Activated CD4-positive, alpha-beta T cell treated with anti-CD3 and anti-CD28 coated beads, Interleukin-2, amount 50 U/mL, for 16 hours (primary cell): ENCODE measurements at regions not wholly inside any gene's neighbourhood (a gene's known extent, or its start where the extent isn't known, plus 50 kb on each side); places are given as distances from the start of the nearest gene placed in this dataset.
"Not testable (repeated sequence)": the region's sequence is repeated elsewhere in the genome, so short reads cannot be mapped to it uniquely, and the experiment has no call there.

Source experiments
- DNase-seq: peaks from one replicate; pipeline ENCODE4 v3.0.0-alpha.2; 2020

DNA sequence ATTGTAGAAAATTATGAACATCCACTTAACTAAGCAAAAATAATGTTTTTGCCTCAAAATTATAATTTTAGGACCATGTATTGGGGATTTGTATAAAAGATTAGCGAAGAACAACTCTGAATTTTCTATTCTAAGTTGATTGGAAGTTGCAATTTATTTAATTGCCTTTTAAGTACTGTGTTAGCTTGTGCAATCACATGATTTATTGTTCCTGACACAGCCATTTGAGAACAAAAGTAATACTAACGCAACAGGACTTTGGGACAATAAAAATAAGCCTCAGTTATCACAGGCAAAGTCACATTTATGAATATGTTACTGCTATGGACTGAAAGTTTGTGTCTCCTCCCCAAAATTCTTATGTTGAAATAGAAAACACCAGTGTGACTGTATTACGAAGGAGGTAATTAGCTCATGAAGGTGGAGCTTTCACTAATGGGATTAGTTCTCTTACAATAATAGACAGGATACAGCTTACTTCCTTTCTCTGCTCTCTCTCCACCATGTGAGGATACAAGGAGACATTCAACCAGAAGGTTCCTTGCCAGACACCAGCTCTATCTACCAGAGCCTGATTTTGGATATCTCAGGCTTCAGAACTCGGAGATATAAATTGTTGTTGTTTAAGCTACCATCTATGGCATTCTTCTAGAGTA, 745.9 kb downstream of the ZBBX start:
- DNase-seq = no peak

DNA sequence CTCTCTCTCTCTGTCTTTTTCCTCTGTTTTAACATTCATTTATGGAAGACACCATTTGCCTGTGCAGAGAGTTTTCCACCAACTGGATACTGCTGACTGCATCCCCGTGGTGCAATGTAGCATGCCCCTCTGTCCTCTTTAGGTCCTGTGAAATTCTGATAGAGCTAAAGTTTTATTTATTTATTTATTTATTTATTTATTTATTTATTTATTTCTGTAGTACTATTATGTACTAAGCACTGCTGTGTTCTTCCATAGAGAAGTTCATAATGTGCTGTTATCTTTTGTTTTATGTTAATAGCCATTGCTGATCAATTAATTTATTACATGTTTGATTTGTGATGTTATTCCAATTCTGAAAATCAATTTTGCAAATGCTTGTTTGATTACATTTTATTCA, 749.9 kb downstream of the ZBBX start:
- no peak for DNase-seq

DNA sequence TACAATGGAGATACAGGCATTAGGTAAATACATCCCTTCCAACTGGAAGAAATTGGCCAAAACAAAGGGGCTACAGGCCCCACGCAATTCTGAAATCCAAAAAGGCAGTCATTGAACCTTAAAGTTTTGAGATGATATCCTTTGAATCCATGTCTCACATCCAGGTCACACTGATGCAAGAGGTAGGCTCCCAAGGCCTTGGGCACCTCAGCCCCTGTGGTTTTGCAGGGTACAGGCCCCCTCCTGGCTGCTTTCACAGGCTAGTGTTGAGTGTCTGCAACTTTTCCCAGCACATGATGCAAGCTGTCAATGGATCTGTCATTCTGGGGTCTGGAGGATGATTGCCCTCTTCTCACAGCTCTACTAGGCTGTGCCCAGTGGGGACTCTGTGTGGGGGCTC, 766.7 kb downstream of the ZBBX start:
- DNase-seq = no peak

DNA sequence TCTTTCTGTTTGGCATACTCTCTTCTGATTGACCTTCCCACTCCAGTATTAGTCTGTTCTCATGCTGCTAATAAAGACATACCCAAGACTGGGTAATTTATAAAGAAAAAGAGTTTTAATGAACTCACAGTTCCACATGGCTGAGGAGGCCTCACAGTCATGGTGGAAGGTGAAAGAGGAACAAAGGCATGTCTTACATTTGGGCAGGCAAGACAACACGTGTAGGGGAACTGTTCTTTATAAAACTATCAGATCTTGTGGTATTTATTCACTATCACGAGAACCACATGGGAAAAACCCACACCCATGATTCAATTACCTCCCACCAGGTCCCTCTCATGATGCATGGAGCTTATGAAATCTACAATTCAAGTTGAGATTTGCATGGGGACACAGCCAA, 767.3 kb downstream of the ZBBX start:
- DNase-seq = not testable (repeated sequence)

DNA sequence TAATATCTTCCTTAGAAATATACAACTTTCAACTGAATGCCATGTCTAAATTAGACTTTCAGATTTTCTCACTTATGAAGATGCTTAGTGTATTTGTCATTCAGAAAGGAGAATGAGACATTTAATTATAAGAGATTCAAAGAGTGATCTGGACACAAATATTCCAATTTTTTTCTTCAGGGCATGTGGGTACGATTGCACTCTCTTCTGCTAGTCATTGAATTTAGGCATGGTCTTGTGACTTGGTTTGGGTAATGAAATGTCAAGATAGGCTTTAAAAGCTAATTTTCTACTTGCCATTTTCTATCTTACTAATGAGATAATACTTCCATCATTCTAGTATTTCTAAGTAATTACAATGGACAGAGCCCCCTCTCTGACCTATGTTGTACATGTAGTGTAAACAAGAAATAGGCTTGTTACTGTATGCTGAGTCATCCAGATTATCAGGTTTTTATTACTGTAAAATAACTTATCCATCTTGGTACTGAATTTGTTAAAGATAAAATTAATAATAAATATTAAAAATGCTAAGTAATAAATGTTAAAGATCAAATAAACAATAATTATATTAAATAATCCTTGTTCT, 770.8 kb upstream of the BCHE start:
- DNase-seq = no peak

DNA sequence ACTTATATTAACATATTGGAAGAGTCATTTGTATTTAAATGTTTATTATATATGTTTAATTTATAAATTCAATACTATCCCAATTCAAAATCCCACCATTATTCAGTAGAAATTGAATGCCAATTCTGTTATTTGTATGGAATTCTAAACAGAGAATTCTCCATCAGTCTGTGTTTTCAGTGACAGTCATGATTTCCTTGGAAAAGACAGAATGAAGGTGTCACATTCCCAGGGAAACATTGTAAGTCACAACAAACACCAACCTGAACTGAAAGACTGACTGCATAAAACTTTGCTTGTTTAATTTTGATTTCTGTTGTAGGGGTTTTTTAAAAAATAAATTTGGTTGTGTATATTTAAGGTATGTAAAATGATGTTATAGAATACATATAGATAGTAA, 769.8 kb upstream of the BCHE start:
- no peak for DNase-seq

DNA sequence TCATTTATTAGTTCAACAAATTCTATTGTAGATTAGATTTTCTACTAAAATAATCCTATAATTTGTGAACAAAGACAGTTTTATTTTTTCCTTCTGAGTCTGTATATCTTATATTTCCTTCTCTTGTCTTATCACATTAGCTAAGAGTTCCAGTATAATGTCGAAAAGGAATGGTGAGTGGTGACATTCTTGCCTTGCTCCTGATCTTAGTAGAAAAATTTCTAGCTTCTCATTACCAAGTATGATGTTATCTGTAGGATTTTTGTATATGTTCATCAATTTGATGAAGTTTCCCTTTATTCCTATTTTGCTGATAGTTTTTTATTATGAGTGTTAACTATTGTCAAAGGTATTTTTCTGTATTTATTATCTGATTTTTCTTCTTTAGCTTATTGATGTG, 756.6 kb upstream of the BCHE start:
- no peak for DNase-seq

DNA sequence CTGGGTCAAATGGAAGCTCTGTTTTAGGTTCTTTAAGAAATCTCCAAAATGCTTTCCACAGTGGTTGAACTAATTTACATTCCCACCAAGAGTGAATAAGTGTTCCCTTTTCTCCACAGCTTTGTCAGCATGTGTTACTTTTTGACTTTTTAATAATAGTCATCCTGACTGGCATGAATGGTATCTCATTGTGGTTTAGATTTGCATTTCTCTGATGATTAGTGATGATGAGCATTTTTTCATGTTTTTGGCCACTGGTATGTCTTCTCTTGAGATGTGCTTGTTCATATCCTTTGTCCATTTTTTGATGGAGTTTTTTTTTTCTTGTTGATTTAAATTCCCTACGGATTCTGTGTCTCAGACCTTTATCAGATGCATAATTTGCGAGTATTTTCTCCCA, 745.0 kb upstream of the BCHE start:
- DNase-seq = no peak

DNA sequence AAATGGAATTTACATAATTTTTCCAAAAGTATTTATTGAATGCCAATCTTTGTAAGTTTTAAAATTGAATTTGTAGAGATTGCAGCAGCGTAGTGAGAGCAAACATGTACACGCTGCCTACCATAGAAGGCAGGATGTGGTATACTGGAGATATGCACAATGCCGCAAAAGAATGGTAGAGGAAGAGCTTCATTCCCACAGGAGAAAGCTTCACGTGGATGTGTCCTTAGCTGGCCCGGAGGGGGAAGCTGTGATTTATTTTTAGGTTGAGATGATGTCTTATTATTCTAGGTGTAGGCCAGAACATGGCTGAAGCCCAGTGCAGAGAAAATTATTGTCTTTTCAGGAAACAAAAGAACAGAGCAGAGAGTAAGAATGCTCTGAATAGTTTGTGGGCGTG, 743.3 kb upstream of the BCHE start:
- no peak for DNase-seq

DNA sequence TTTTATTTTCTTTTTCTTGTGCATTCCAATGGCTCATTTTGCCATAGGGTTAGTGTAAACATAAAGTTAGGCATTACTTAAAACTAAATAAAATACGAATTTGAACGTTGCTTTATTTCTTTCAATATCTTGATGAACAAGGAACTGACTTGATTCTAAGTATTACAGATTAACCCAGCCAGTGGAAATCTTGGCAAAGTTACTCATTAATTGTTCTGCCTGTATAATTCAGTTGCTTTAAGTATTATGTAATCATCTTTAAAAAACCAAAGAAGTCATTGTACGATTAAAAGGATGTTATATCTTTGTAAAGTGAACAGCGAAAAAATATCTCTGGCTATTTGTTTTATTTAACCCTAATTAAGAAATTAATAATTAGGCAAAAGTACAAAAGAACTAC, 737.9 kb upstream of the BCHE start:
- no peak for DNase-seq

DNA sequence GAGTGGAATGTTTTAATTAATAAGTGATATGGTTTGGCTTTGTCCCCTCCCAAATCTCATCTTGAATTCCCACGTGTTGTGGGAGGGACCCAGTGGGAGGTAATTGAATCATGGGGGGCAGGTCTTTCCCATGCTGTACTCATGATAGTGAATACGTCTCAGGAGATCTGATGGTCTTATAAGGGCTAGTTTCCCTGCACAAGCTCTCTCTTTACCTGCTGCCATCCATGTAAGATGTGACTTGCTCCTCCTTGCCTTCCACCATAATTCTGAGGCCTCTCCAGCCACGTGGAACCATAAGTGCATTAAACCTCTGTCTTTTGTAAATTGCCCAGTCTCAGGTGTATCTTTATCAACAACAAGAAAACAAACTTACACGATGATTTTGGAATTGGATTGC, 734.5 kb upstream of the BCHE start:
- DNase-seq = not testable (repeated sequence)

DNA sequence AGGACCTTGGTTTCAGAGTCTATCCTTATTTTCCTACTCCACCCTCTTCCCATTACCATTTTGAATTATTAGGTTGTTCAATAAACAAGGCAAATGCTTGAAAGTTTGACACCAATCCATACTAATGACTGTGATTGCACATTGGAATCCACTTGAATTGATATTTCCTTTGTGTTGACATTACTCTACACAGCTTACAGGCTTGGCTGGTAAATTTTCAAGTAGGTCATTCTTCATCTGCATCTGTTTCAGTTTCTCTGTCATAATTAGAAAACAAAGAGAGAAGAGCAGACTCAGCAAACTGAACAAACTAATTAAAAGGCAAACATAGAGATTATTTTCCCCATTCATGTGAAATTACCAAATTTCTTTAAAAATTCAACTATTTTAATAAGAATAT, 732.9 kb upstream of the BCHE start:
- DNase-seq = no peak

DNA sequence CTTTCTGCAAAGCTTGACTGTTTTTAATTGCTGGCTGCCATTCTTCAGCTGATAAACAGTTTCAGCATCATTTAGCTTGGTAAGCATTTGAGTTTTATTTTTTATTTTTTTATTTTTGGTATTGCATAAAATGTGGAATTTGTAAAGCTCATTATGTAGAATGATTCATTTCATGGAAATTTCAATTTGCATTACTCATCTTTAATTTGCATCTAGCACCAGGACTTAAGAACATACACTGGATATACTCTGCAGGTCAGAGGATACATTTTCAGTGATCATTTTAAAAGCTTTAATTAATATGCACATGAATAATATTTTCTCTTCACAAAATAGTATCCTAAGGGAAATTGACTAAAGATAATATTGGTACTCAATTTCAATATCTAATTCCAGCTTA, 732.4 kb upstream of the BCHE start:
- no peak for DNase-seq

DNA sequence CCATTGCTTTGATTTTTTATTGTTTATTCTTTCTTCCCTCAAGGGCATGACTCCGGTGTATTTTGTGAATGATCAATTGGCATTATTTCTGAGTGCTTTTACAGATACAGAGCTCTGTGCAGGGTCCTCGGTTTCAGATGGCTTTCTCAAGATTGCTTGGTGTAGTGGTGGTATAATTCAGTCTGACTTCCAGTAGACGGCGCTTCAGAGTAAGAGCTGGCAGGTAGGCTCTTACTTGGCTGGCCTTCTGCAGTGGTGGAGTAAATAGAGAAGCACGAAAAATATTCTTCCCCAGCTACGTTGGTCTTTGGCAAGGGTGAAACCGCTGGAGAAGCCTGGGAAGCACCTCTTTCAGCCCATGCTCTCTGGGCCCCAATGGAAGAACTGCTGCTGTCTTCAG, 723.0 kb upstream of the BCHE start:
- no peak for DNase-seq

DNA sequence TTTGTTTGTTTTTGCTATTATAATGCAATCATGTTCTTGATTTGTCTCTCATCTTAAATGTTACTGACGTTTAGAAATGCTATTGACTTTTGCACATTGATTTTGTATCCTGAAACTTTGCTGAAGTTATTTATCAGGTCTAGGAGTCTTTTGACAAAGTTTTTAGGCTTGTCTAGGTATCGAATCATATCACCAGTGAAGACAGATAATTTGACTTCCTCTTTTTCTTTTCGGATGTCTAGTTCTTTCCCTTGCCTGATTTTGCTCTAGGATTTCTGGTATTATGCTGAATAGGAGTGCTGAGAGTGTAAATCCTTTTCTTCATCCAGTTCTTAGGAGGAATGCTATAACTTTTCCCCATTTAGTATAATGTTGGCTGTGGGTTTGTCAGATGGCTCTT, 719.7 kb upstream of the BCHE start:
- DNase-seq = no peak

DNA sequence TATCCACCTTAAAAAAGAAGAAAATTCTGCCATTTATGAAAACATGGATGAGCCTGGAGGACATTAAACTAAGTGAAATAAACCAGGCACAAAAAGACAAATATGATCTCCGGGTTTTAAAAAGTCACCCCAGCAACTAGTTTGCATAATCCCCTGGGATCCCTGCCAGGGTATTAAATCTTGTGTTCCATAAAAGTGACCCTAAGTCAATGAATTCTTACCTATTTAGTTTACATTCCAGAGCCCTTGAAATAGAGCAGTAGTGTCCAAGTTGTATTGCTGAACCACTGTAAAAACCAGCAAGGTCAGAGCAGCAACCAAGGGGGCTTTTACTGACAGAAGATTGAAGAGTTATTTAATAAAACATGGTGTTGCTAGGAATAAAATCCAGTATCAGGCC, 716.8 kb upstream of the BCHE start:
- no peak for DNase-seq

DNA sequence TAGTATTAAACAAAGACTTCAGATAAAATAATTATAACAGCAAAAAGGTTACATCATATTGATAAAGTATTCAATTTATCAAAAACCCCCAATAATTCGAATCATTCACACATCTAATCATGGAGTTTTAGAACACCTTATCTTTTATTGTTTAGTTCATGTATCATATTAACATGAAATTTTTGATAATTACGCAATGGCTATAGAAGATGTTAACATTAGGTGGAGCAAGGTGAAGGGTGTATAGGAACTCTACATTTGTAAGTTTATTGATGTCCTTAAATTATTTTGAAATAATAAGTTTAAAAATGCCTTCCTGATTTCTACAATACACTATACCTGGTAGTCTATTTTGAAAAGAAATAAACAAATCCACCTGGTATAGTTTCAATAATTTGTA, 696.5 kb upstream of the BCHE start:
- DNase-seq = no peak

DNA sequence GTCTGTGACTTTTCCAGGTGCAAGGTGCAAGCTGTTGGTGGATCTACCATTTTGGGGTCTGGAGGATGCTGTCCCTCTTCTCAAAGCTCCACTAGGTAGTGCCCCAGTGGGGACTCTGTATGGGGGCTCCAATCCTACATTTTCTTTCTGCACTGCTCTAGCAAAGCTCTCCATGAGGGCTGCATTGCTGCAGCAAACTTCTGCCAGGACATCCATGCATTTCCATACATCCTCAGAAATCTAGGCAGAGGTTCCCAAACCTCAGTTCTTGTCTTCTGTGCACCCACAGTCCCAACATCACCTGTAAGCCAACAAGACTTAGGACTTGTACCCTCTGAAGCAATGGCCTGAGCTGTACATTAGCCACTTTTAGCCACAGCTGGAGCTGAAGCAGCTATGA, 694.5 kb upstream of the BCHE start:
- no peak for DNase-seq

DNA sequence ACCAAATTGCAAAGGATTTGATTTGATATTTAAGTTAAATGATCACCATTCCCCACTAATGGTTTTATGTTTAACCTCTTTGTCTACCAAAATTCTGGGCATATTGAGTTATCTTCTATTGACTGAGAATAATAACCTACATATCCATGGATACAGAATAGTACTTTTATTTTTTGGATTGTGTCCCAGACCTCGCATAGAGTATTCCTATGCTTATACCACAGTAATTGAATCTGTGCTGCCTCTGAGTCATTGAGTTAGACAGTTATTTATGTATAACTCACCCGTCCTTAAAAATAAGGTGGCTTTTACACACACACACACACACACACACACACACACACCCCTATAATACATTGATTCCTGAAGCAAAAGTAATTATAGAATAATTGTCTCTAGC, 690.1 kb upstream of the BCHE start:
- no peak for DNase-seq

DNA sequence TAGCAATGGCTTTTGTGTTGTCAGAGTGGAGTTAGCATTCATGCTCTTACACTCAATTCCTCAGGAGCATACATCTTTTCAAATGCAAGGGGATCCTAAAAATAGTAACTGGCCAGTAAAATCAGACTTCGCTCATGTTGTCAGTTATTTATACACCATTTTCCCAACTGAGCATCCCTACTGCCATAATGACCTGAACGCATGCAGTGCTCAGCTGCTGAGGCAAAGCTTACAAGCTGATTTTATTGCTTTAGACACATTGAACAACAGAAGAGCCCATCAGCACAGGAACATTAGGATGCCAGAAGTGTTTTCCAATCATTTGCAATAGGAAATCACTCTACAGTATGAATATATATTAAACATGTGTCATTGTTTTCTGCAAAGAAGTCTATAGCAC, 689.7 kb upstream of the BCHE start:
- DNase-seq = no peak

DNA sequence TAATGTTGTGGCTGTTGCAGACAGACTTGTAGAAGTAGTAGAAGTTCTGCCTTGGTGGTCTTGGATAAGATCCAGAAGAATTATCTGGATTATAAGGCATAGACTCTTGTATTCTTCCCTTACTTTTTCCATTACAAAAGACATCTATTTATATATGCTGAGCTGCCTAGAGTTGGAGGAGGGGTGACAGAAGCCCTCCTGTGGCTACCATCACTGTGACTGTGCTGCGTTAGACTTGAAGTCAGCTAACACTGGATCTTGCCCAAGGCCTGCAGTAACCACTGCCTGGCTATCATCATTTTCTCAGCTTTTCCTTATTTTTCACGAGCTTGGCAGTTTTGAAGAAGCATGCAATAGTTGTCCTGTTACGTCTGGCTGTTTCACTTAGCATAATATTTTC, 684.8 kb upstream of the BCHE start:
- DNase-seq = no peak

DNA sequence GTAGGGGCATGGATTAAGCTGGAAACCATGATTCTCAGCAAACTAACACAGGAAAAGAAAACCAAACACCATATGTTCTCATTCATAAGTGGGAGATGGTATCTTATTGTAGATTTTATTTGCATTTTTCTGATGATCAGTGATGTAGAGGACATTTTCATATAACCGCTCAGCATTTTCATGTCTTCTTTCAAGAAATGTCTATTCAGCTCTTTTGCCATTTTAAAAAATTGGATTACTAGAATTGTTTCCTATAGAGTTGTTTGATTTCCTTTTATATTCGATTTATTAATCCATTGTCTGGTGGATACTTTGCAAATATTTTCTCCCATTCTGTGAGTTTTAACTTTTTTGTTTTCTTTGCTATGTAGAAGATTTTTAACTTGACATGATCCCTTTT, 682.2 kb upstream of the BCHE start:
- DNase-seq = no peak

DNA sequence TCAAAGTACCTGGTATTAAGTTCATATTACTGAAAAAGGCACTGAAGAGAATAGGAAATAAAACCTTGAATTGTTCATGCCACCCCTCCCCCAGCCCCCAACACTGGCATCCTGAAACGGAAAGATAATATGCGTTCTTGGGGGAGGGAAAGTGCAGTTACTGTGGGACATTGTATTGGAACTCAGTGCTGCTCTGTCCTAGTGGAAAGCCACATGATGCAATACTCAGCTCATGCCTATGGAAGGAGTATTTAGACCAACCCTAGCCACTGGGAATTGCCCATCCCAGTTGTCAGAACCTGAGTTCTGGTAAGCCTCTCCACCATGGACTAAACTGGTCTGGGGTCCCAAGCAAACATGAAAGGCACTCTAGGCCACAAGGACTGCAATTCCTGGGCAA, 680.8 kb upstream of the BCHE start:
- DNase-seq = no peak

DNA sequence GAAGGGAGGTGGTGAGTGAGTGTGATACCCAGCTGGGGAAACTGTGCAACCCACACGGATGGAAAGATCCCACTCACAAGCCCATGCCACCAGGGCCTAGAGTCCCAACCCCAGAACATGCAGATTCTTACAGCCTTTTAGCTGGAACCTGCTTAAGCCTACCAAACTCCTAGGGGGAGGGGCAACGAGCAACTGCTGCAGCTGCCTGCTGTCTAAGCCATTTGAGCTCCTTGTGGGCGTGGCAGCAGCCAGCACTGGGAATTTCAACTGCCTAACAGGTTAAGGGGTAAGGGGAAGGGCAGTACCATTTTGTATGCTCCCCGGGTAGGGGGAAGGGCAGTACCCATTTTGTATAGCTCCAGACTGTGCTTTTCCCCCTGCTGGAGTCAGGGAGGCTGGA, 673.2 kb upstream of the BCHE start:
- no peak for DNase-seq

DNA sequence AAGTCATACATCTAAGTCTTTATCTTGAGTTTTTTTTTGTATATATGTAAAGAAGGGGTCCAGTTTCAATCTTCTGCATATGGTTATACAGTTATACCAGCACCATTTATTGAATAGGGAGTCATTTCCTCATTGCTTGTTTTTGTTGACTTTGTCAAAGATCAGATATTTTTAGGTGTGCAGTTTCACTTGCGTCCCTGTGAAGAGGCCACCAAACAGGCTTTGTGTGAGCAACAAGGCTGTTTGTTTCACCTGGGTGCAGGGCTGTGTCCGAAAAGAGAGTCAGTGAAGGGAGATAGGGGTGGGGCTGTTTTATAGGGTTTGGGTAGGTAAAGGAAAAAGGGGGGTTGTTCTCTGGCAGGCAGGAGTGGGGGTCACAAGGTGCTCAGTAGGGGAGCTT, 663.2 kb upstream of the BCHE start:
- DNase-seq = not testable (repeated sequence)

DNA sequence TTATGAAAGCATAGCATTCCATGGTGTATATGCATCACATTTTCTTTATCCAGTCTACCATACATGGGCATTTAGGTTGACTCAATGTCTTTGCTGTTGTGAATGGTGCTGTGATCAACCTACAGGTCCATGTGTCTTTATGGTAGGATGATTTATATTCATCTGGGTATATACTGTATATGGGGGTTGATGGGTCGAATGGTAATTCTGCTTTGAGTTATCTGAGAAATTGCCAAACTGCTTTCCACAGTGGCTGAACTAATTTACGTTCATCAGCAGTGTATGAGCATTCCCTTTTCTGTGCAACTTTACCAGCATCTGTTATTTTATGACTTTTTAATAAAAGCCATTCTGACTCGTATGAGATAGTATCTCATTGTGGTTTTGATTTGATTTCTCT, 662.4 kb upstream of the BCHE start:
- no peak for DNase-seq
